Fibroblast of peridontal ligament (primary cell): ENCODE measurements at regions not wholly inside any gene's neighbourhood (a gene's known extent, or its start where the extent isn't known, plus 50 kb on each side); places are given as distances from the start of the nearest gene placed in this dataset.
A peak's percentile ranks its signal among the peaks of the same experiment; 100 is the strongest.

Experiments
- DNase-seq: peaks from one replicate; pipeline ENCODE4 v3.0.0-alpha.2; 2010; ENCODE audit errors: extremely low read depth

DNA sequence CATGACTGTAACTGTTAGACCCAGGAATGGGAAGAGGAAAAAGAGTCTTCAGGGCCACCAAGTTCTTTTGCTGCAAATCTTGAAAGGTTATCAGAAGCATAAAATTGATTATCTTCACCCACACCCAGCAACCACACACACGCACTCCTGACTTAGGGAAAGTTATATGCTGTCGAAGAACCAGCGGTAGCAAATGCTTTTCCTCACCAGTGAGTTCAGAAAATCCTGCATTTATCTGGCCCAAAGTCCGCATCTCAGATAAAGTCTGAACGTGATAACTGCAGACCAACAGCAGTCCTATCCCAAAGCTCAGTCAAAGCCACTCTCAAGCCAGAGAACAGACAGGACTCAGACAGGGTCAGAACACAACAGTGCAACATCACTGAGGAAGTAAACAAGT is 115.6 kb downstream of the IRS2 start:
- no peak for DNase-seq

DNA sequence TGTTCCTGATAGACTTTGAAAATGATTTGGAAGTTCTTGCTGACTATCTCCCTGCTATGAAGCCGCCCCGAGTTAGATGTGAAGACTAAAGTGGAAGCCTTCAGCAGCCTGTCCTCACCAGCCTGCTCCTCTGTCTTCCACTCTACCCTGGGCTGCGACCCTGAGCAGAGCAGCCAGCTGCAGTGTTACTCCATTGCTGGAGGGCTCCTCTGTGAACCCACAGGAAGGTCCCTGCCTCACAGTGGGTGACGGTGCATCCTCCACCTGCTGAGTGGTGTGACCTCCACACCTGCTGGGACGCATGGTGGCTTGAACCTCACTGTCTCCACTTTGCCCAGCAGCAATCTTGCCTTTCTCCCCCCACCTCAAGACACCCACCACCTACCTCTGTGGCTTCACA is 116.4 kb downstream of the IRS2 start:
- no peak for DNase-seq

DNA sequence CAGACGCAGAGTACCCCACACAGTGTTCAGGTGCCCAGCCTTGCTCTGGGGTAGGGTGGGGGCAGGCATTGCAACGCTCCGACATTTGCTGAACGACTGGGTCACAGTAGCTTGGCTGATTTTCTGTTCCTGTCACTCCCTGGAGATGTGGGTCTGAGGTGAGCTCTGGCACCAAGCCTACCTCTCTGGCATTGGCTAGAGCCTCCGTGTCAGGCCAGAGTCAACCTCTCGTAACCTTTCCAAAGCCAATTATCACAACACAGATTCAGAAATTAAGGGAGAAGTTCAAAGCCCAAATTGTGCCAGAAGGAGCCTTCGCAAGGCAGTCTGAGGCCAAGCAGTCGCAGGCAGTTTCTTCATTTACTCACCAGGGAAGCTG is 117.2 kb downstream of the IRS2 start:
- DNase-seq = no peak

DNA sequence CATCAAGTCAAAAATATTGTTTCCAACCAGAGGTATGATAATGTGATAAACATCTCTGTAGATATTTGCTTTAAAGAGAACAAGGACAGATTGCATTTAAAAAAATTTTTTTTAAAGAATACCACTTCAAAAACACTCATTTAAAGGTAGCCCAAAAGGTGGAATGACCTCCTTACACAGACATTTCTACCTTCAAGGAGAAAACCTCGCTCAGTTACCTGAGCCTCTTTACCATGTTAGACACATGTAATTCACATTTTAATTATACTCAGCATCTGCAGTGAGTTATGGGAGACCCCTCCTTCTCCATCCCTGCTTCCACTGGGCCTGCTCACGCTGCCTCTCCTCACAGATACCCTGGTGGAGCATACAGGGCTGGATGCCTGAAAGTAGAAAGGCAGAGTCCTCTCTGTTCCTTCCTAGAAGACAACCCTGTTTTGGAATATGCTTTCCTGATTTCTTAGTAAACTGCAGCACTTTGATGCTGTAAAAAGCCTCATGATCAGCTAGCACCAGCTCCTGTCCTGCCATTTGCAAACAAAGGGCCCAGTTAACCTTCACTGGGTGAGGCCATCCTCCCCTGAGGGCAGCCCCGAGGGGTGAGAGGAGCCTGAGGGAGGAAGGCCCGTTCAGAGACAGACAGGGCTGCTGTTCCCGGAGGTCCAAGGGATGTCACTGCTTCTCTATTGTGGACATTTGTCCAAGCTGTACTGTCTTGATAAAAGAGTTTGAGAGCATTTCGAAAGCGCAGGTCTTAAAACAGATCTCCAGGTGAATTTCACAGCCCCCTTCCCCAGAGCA is 117.8 kb downstream of the IRS2 start:
- DNase-seq = no peak

DNA sequence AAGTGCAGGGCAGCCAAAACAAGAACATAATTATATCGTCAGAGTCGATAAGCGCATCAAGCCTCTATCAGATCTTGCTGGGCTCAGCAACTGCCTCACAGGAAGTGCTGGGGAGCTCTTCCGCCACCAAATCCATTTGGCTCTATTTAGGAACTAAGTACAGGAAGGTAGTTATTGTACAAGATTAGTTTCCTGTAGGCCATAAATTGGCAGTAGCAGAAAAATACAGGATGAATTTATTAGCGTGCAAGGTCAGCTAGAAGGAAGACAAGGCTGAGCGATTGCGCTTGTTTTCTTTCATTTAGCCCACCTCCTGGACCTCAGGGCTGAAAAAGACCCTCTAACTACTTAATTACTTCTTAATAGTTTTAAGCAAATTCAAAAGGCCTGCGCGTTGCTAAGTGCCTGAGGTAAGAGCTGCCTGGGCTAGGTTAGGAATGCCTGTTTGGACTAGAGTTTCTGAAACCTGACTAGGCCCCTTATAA is 118.5 kb downstream of the IRS2 start:
- DNase-seq = no peak

DNA sequence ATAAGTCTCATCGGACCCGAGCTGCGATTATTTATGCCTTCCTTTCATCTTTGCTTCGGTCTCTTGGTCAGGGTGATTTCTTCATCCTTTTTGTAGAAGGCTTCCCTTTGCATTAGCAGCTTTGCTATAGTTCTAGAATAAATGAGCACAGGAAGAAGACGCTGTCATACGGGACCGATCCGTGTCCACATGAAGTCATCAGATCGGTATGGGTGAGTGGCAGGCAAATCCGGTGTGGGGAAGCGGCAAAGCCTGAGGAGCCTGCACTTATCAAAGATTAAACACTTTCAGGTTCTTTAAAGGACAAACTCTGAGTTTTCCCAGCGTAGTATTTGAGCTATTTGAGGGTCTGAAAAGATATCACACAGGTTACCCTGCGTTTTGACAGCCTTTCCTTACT is 119.3 kb downstream of the IRS2 start:
- peak; percentile 23 for DNase-seq

DNA sequence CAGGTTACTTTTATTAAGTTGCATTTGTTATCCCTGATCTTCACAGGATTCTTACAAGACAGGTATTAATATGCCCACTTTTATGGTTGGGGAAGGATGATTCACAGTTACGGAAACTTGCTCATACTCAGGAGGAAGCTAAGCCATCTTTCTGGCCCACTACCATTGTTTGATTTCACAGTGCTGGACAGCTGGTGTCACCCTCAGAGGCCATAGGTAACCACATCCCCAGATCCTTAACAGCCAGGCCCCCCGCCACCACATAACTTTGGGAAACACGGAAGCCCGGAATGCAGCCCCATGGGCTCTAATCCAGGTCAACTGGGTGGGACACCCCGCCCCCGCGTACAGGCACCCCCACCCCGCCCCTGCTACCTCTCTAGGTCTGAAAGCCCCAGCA is 119.7 kb downstream of the IRS2 start:
- DNase-seq = no peak

DNA sequence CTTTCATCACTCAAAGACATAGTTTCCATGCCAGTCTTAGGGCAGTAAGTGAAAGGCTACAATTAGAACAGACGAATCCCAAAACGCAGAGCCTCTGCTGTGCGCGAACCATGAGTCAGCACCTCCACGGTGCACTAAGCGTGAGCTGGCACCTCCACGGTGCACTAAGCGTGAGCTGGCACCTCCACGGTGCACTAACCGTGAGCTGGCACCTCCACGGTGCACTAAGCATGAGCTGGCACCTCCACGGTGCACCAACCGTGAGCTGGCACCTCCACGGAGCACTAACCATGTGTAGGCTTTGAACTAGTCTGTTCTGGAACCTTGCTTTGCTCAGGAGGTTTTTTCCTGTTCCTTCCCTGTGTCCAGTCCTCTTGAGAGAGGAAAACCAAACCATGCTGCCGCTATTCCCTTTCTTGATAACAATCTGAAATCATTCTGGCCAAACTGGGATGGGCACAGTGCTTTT is 120.6 kb downstream of the IRS2 start:
- DNase-seq = no peak

DNA sequence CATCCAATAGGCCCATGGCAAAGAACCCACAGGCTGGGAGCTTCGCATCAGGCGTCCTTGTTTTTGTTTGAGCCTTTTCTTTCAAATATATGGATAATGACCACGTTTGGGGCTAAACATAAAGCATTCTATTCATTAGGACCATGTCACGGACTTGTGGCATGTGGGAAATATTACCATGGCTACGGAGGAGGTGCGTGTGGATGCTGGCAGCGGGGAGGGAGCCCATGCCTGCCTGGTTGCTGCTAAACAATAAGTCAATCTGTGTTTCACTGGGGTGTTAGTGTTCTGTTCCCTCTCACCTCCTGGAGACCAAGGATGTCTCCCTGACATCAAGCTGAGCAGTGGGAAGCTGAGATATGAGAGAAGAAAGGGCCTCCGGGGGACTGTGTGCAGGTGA is 121.1 kb downstream of the IRS2 start:
- DNase-seq = no peak

DNA sequence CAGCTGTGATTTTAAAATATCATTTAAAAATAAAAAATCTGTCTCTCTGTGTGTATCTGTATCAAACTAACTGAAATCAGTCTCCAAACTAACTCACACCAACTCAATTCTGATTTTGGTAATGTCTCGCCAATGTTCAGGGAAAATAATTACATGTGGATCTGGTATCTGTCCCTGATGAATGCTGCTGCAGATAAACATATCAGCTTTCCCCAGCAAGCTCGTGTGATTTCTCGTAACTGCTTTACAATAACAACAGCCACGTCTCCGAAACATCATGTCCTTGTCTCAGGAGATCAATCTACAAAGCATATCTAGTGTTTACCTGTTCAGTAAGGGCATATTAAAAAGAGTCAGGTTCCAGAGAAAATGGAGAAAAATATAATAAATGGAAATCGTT is 129.0 kb downstream of the IRS2 start:
- DNase-seq = peak; percentile 16

DNA sequence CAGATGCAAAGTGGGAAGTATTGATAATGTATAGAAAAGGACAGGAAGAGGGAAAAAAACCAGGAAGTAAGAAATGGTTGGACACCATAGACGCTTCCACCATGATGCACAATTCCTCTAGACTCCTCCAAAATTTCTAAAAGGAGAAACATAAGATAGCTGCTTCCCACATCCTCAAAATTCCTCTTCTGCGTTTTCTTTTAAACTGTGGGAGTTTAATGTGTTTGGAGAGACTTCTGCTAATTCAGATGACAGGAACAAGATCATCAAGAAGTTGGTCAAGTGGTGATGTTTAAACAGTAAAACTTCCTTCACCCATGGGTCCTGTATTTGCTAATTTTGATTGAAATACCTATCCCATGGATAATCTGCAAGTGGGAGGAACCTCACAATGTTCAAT is 130.2 kb downstream of the IRS2 start:
- DNase-seq = no peak

DNA sequence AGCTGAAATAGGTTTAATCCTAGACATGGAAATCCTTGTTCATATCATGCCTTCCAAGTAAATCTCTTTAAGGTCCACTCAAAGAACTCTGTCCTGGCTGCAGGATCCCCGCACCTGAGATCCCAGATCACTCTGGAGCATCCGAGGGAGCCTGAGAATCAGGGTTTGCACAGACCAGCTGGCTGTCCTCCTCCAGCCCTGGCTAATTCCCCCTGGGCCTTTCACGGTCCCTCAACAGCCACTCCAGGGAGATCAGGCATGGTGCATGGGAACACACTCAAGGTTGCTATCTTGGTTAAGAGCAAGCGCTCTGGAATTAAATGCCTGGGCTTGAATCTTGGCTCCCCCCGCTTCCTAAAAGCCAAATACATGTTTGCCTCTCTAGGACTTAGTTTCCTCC is 130.8 kb downstream of the IRS2 start:
- no peak for DNase-seq

DNA sequence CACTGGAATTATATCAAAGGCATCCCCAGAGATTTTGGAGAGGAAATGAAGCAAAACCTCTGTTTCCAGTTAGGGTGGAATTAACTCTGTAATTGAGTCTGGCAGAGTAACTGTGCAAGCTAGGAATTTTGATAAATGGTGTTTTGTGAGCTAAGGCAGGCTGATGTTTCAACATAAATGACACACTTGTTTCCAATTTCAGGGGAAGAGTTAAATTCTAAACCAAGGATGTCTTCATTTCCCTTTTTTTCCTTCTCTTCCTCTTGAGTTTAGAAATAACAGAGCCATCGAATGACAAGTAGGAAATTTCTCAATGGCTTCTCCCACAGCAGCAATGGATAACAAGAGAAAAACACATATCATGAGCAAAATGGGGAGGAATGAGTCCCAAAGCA is 131.2 kb downstream of the IRS2 start:
- peak; percentile 95 for DNase-seq

DNA sequence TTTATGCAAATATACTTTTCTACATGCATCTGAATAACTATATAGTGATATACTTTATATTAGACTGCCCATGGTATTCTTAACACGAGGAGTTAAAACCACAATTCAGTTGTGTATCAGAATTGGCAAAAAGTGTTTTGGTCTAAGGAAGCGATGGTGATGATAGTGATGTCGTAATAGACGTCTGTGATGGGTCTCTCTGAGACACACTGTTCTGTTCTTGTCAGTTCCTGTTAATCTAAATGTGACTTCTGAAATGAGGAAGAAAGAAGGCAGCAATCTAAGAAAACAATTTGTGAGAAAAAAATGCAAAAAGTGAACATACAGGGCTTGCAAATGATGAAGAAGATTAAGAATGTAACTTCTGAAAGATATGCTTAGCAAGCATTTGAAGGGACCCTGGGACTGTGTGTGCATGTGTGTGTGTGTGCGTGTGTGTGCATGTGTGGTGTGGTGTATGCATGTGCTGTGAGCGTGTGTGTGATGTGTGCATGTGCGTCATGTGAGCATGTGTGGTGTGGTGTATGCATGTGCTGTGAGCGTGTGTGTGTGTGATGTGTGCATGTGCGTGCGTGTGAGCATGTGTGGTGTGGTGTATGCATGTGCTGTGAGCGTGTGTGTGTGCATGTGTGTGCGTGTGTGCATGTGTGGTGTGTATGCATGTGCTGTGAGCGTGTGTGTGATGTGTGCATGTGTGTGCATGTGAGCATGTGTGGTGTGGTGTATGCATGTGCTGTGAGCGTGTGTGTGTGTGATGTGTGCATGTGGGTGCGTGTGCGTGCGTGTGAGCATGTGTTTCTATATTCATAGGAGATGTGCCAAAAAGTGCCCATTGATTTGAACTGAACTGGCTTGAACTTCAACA is 131.8 kb downstream of the IRS2 start:
- DNase-seq = peak; percentile 44

DNA sequence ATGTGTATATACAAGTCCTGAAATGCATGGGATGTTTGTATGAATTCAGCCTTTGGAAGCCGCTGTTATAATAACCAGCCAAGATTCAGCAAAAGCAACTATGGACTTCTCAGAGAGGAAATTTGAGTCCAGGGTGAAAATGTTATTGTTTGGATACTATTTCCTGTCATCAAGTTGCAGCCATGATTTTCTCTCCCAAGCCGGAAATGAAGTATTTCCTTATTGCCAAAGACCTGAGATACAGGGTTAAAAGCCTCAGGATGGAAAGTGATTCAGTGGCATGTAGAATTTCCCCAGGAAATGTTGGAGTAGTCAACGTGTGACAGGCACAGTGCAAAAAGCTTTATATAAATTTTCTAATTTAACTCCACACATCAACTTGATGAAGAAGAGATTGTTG is 133.9 kb downstream of the IRS2 start:
- peak; percentile 49 for DNase-seq

DNA sequence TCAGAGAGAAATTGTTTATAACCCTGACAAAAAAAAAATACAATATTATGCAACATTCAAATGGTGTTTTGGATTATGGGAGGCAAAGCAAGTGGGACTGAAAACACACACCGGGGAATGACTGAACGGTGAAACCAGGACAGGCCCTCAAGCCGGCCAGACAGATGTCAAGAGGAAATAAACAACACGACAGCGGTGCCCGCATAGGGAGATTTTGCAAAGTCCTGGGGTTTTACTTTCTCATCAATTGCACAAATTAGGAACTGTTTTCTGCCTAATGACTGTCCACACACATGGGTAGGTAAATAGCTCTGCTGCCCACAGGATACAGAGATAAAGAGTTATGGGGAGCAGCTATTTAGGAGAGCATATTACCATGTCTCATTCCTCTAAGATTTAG is 134.5 kb downstream of the IRS2 start:
- DNase-seq = no peak

DNA sequence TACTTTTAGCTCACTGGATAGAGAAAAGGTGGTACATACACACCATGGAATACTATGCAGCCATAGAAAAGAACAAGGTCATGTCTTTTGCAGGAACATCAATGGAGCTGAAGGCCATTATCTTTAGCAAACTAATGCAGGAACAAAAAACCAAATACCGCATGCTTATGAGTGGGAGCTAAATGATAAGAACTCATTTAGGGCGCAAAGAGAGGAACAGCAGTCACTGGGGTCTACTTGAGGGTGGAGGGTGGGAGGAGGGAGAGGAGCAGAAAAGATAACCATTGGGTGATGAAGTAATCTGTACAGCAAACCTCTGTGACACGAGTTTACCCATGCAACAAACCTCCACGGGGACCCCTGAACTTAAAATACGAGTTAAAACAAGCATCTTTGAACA is 135.1 kb downstream of the IRS2 start:
- DNase-seq = no peak

DNA sequence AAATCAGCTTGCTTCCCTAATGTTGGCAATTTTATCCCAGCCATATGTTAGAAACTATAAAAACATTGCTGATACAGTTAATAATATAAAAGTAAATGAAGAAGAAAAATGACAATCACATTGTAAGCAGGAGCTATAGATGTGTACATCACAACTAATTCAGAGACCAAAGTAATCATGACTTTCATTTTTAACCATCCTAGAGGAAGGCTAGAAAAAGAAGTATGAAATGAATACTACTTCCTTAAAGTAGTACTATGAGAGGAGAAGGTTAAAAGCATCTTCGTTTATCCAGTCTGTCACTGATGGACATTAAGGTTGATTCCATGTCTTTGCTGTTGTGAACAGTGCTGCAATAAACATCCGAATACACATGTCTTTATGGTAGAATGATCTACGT is 135.5 kb downstream of the IRS2 start:
- no peak for DNase-seq

DNA sequence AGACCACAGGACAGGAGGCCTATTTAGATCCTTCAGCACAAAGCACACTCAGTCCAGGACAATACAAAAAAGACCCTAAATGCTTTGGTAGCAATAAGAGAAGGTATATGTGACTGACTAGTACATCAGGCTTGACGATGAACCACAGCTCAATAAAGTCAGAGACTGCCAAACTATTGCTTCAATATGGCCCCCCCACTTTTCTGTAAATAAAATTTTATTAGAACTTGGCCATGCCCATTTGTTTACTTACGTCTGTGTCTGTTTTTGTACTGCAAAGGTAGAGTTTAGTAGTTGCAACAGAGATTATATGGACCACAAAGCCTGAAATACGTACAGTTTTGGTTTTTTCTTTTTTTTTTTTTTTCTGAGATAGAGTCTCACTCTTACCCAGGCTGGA is 136.7 kb downstream of the IRS2 start:
- DNase-seq = no peak

DNA sequence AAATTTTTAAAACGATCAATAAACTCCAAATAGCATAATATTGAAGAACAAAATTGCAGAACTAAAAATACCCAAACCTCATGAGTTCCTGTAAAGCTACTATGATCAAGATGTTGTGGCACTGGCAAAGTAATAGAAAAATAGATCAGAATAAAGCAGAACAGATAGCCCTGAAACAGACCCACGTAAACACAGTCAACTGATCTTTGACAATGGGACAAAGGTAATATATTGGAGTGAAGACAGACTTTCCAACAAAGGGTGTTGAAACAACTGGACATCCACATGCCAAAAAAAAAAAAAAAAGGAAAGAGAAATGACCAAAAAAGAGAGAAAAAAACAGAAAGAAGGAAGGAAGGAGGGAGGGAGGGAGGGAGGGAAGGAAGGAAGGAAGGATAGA is 138.7 kb downstream of the IRS2 start:
- DNase-seq = no peak

DNA sequence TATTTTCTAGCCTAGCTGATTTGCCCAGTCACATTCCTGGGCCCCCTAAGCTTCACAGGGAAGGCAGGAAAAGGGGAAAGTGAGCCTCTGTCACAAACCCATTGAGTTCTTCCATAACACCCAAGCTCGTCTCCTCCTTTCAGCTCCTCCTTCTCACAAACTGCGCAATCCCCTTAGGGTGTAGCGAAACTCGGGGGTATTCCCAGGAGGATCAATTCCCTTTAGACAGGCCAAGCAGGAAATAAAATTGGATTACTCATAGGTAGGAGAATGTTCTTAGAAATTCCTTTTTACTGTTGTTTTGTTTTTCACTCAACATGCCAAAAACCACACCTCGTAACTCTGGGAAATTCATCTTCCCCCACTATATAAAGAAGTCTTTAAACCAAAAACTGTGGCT is 139.3 kb downstream of the IRS2 start:
- peak; percentile 18 for DNase-seq

DNA sequence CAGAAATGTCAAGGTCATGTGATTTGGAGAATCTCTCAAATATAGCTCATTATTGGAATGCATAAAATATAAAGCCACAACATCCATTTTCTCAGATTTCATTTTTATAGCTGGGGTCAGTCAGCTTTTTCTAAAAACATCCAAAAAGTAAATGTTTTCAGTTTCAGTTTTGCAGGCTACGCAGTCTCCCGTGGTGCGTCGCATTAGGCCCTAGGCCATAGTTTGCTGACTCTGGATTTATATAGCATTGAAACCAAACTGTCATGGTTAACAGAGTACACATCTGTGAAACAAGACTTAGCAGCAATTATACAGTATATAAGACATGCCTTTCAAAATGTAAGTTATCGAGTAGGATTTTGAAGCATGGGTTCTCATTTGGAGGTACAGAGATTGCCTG is 140.0 kb downstream of the IRS2 start:
- peak; percentile 41 for DNase-seq

DNA sequence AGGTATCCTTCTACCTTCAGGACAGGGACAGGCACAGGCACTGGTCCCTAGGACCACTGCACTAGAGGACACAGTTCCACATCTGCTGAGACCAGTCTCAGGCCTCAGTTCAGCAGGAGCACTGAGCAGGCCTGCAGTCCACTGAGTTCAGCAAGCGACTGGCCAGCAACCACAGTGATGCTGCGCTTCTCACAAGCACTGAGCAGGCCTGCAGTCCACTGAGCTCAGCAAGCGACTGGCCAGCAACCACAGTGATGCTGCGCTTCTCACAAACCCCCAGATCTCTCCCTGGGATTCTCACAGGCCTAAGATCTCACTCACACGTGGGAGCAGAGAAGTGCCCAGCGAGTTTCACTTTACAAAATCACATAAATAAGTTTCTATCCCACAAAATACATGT is 140.6 kb downstream of the IRS2 start:
- peak; percentile 53 for DNase-seq
